Muscle of leg (tissue), 3 donors: ENCODE measurements at regions not wholly inside any gene's neighbourhood (a gene's known extent, or its start where the extent isn't known, plus 50 kb on each side); places are given as distances from the start of the nearest gene placed in this dataset.

Experiments used
- DNase-seq: peaks from one replicate; pipeline ENCODE4 v3.0.0; 2013
- H3K27ac ChIP-seq: one replicate; pipeline ENCODE4 v1.5.1; 2013; ENCODE audit warnings: mild to moderate bottlenecking, low read length, control low read depth
- H3K27me3 ChIP-seq: one replicate; pipeline ENCODE4 v1.6.1; 2013; ENCODE audit warnings: low read length; ENCODE audit not compliant: control insufficient read depth, insufficient read depth
- H3K36me3 ChIP-seq: one replicate; pipeline ENCODE4 v1.6.1; 2013; ENCODE audit warnings: low read length; ENCODE audit not compliant: control insufficient read depth, insufficient read depth
- H3K4me1 ChIP-seq: one replicate; pipeline ENCODE4 v1.6.1; 2013; ENCODE audit warnings: low read length; ENCODE audit not compliant: control insufficient read depth, insufficient read depth
- H3K4me3 ChIP-seq: one replicate; pipeline ENCODE4 v1.5.1; 2013; ENCODE audit warnings: low read length, control low read depth
- H3K9me3 ChIP-seq: replicated peaks from 2 replicates; pipeline ENCODE4 v1.6.1; 2013; ENCODE audit warnings: low read depth, low read length; ENCODE audit not compliant: control insufficient read depth
- WGBS: methylation state at CpG from one replicate; pipeline ENCODE4 v1.1.5; 2013; ENCODE audit warnings: missing lambda C conversion rate; ENCODE audit not compliant: insufficient coverage; 5-methylcytosine and 5-hydroxymethylcytosine counted together

- Histone ChIP-seq H3K36me3 (no peaks in the 10 kb centered on the region), H3K9me3 (no peaks in the 10 kb centered on the region), H3K27me3 (no peaks in the 10 kb centered on the region), H3K4me3 (no peak overlapping the region), H3K4me1 (no peaks in the 10 kb centered on the region), H3K27ac (no peak overlapping the region)
- no peak for DNase-seq
- 66% methylated on average over 3 of the region's 6 CpGs for WGBS
These were observed 955.1 kb upstream of the TMEM132C start for GRCh38 chr12:127311720-127312364.

- WGBS = 71% methylated on average over 2 of the region's 4 CpGs
- H3K36me3 ChIP-seq = no peaks in the 10 kb centered on the region
These were observed 942.3 kb upstream of the TMEM132C start for GRCh38 chr12:127324681-127325080.

GRCh38 chr12:127327986-127328385 lies 939.0 kb upstream of the TMEM132C start:
- no peaks in the 10 kb centered on the region for H3K36me3 ChIP-seq
- H3K27me3 ChIP-seq = no peaks in the 10 kb centered on the region
- H3K4me1 ChIP-seq = no peaks in the 10 kb centered on the region
- no peak for DNase-seq
- 91% methylated on average over 4 of the region's 6 CpGs for WGBS
- no peak overlapping the region for H3K27ac ChIP-seq
- H3K4me3 ChIP-seq = no peak overlapping the region
- H3K9me3 ChIP-seq = no peaks in the 10 kb centered on the region

More at GRCh38 chr12:127324681-127325080, 942.3 kb upstream of the TMEM132C start:
- Histone ChIP-seq H3K9me3 (no peaks in the 10 kb centered on the region), H3K4me1 (no peaks in the 10 kb centered on the region), H3K27ac (no peak overlapping the region), H3K27me3 (no peaks in the 10 kb centered on the region), H3K4me3 (no peak overlapping the region)
- DNase-seq = no peak

- WGBS = 65% methylated on average over 5 of the region's 5 CpGs
- DNase-seq = no peak
- H3K9me3 ChIP-seq = no peaks in the 10 kb centered on the region
- no peaks in the 10 kb centered on the region for H3K36me3 ChIP-seq
- no peak overlapping the region for H3K27ac ChIP-seq
- H3K4me1 ChIP-seq = no peaks in the 10 kb centered on the region
- no peaks in the 10 kb centered on the region for H3K27me3 ChIP-seq
- H3K4me3 ChIP-seq = no peak overlapping the region
These were observed 938.1 kb upstream of the TMEM132C start for GRCh38 chr12:127328867-127329266.

- H3K27ac ChIP-seq = no peak overlapping the region
- WGBS = no CpG with 5 or more reads among the region's 4 CpGs
These were observed 932.6 kb upstream of the TMEM132C start for GRCh38 chr12:127334365-127334764.

GRCh38 chr12:127334912-127335644 lies 931.9 kb upstream of the TMEM132C start:
- WGBS = no CpG with 5 or more reads among the region's 1 CpG
- H3K9me3 ChIP-seq = no peaks in the 10 kb centered on the region

More at GRCh38 chr12:127334365-127334764, 932.6 kb upstream of the TMEM132C start:
- Histone ChIP-seq H3K27me3 (no peaks in the 10 kb centered on the region), H3K9me3 (no peaks in the 10 kb centered on the region), H3K36me3 (no peaks in the 10 kb centered on the region), H3K4me3 (no peak overlapping the region), H3K4me1 (no peaks in the 10 kb centered on the region)
- no peak for DNase-seq

GRCh38 chr12:127336416-127336815 lies 930.6 kb upstream of the TMEM132C start:
- H3K27me3 ChIP-seq = no peaks in the 10 kb centered on the region
- no peaks in the 10 kb centered on the region for H3K9me3 ChIP-seq
- H3K4me3 ChIP-seq = no peak overlapping the region
- no peaks in the 10 kb centered on the region for H3K36me3 ChIP-seq
- no CpG with 5 or more reads among the region's 1 CpG for WGBS
- no peak for DNase-seq
- H3K27ac ChIP-seq = no peak overlapping the region
- no peaks in the 10 kb centered on the region for H3K4me1 ChIP-seq

More at GRCh38 chr12:127334912-127335644, 931.9 kb upstream of the TMEM132C start:
- Histone ChIP-seq H3K36me3 (no peaks in the 10 kb centered on the region), H3K27me3 (no peaks in the 10 kb centered on the region), H3K4me1 (no peaks in the 10 kb centered on the region), H3K4me3 (no peak overlapping the region), H3K27ac (no peak overlapping the region)
- no peak for DNase-seq

- H3K9me3 ChIP-seq = no peaks in the 10 kb centered on the region
- DNase-seq = no peak
- no peaks in the 10 kb centered on the region for H3K36me3 ChIP-seq
- no peaks in the 10 kb centered on the region for H3K4me1 ChIP-seq
- WGBS = no CpG with 5 or more reads among the region's 4 CpGs
- no peaks in the 10 kb centered on the region for H3K27me3 ChIP-seq
- no peak overlapping the region for H3K27ac ChIP-seq
- H3K4me3 ChIP-seq = no peak overlapping the region
These were observed 927.9 kb upstream of the TMEM132C start for GRCh38 chr12:127339065-127339464.

- Histone ChIP-seq H3K36me3 (no peaks in the 10 kb centered on the region), H3K4me1 (no peaks in the 10 kb centered on the region), H3K27ac (no peak overlapping the region), H3K27me3 (no peaks in the 10 kb centered on the region), H3K4me3 (no peak overlapping the region), H3K9me3 (no peaks in the 10 kb centered on the region)
- 100% methylated on average over 2 of the region's 6 CpGs for WGBS
- DNase-seq = no peak
These were observed 926.6 kb upstream of the TMEM132C start for GRCh38 chr12:127340381-127340780.

GRCh38 chr12:127342861-127343260 lies 924.1 kb upstream of the TMEM132C start:
- H3K4me1 ChIP-seq = no peaks in the 10 kb centered on the region
- no peaks in the 10 kb centered on the region for H3K9me3 ChIP-seq
- no peak overlapping the region for H3K4me3 ChIP-seq
- no peaks in the 10 kb centered on the region for H3K36me3 ChIP-seq
- H3K27ac ChIP-seq = no peak overlapping the region
- 65% methylated on average over 4 of the region's 6 CpGs for WGBS
- H3K27me3 ChIP-seq = no peaks in the 10 kb centered on the region
- no peak for DNase-seq
